ENCODE measurements at regions not wholly inside any gene's neighbourhood (a gene's known extent, or its start where the extent isn't known, plus 50 kb on each side); places are given as distances from the start of the nearest gene placed in this dataset.

- Histone ChIP-seq H3K4me1 (ENCODE audit: insufficient read depth, low read length) (no peaks in the 10 kb centered on the region), H3K27ac (ENCODE audit: low read depth, low read length) (no peak overlapping the region), H3K27me3 (ENCODE audit: insufficient read depth, low read length) (no peaks in the 10 kb centered on the region), H3K9me3 (ENCODE audit: low read depth, low read length) (peaks cover 2% of the 10 kb centered on the region), H3K36me3 (ENCODE audit: insufficient read depth, low read length) (no peaks in the 10 kb centered on the region), H3K4me3 (ENCODE audit: insufficient read depth, low read length) (no peak overlapping the region), H2AFZ (ENCODE audit: low read length) (no peak overlapping the region), H4K20me1 (ENCODE audit: insufficient read depth, low read length) (no peaks in the 10 kb centered on the region), H3K79me2 (ENCODE audit: insufficient read depth, low read length) (no peaks in the 10 kb centered on the region), H3K4me2 (ENCODE audit: insufficient read depth, low read length) (no peak overlapping the region)
- no peak for DNase-seq (ENCODE audit: insufficient read length, low spot score, missing footprints)
- no peak for TF ChIP-seq CTCF (IDR thresholded peaks at IDR 0.05; ENCODE audit: extremely low read depth, low read depth, low read length)
Measured at GRCh38 chr1:194476872-194477271, 1290.5 kb upstream of the B3GALT2 start.

GRCh38 chr1:194476351-194476750 lies 1289.9 kb upstream of the B3GALT2 start:
- Histone ChIP-seq H3K79me2 (ENCODE audit: insufficient read depth, low read length) (no peaks in the 10 kb centered on the region), H3K27ac (ENCODE audit: low read depth, low read length) (no peak overlapping the region), H3K27me3 (ENCODE audit: insufficient read depth, low read length) (no peaks in the 10 kb centered on the region), H3K36me3 (ENCODE audit: insufficient read depth, low read length) (no peaks in the 10 kb centered on the region), H3K4me1 (ENCODE audit: insufficient read depth, low read length) (no peaks in the 10 kb centered on the region), H2AFZ (ENCODE audit: low read length) (no peak overlapping the region), H3K4me2 (ENCODE audit: insufficient read depth, low read length) (no peak overlapping the region), H4K20me1 (ENCODE audit: insufficient read depth, low read length) (no peaks in the 10 kb centered on the region), H3K9me3 (ENCODE audit: low read depth, low read length) (peaks cover 2% of the 10 kb centered on the region), H3K4me3 (ENCODE audit: insufficient read depth, low read length) (no peak overlapping the region)
- TF ChIP-seq CTCF (IDR thresholded peaks at IDR 0.05; ENCODE audit: extremely low read depth, low read depth, low read length), result no peak
- DNase-seq (ENCODE audit: insufficient read length, low spot score, missing footprints), result no peak

- no peak for TF ChIP-seq CTCF (IDR thresholded peaks at IDR 0.05; ENCODE audit: extremely low read depth, low read depth, low read length)
- Histone ChIP-seq H3K27ac (ENCODE audit: low read depth, low read length) (no peak overlapping the region), H3K27me3 (ENCODE audit: insufficient read depth, low read length) (no peaks in the 10 kb centered on the region), H3K4me2 (ENCODE audit: insufficient read depth, low read length) (no peak overlapping the region), H3K36me3 (ENCODE audit: insufficient read depth, low read length) (no peaks in the 10 kb centered on the region), H3K4me1 (ENCODE audit: insufficient read depth, low read length) (no peaks in the 10 kb centered on the region), H3K4me3 (ENCODE audit: insufficient read depth, low read length) (no peak overlapping the region), H3K79me2 (ENCODE audit: insufficient read depth, low read length) (no peaks in the 10 kb centered on the region), H4K20me1 (ENCODE audit: insufficient read depth, low read length) (no peaks in the 10 kb centered on the region), H3K9me3 (ENCODE audit: low read depth, low read length) (peaks cover 2% of the 10 kb centered on the region), H2AFZ (ENCODE audit: low read length) (no peak overlapping the region)
- no peak for DNase-seq (ENCODE audit: insufficient read length, low spot score, missing footprints)
Measured at GRCh38 chr1:194474701-194475100, 1288.3 kb upstream of the B3GALT2 start.

GRCh38 chr1:194473766-194474165 lies 1287.4 kb upstream of the B3GALT2 start:
- H3K9me3 ChIP-seq (ENCODE audit: low read depth, low read length), result peaks cover 2% of the 10 kb centered on the region
- H3K36me3 ChIP-seq (ENCODE audit: insufficient read depth, low read length), result no peaks in the 10 kb centered on the region
- DNase-seq (ENCODE audit: insufficient read length, low spot score, missing footprints), result no peak
- no peak overlapping the region for H3K27ac ChIP-seq (ENCODE audit: low read depth, low read length)
- H3K4me3 ChIP-seq (ENCODE audit: insufficient read depth, low read length), result no peak overlapping the region
- no peak overlapping the region for H3K4me2 ChIP-seq (ENCODE audit: insufficient read depth, low read length)
- no peaks in the 10 kb centered on the region for H3K27me3 ChIP-seq (ENCODE audit: insufficient read depth, low read length)
- H3K4me1 ChIP-seq (ENCODE audit: insufficient read depth, low read length), result no peaks in the 10 kb centered on the region
- no peak for TF ChIP-seq CTCF (IDR thresholded peaks at IDR 0.05; ENCODE audit: extremely low read depth, low read depth, low read length)
- H3K79me2 ChIP-seq (ENCODE audit: insufficient read depth, low read length), result no peaks in the 10 kb centered on the region
- H4K20me1 ChIP-seq (ENCODE audit: insufficient read depth, low read length), result no peaks in the 10 kb centered on the region
- H2AFZ ChIP-seq (ENCODE audit: low read length), result no peak overlapping the region

Measured in osteoblast (primary cell).